GM18858 (cell line): ENCODE measurements at regions not wholly inside any gene's neighbourhood (a gene's known extent, or its start where the extent isn't known, plus 50 kb on each side); places are given as distances from the start of the nearest gene placed in this dataset.
A peak's percentile ranks its signal among the peaks of the same experiment; 100 is the strongest.

Experiments
- ATAC-seq: cut with Tn5 transposase; IDR thresholded peaks from one replicate; pipeline ENCODE4 v1.9.1; 2021; ENCODE audit not compliant: unreplicated experiment

DNA sequence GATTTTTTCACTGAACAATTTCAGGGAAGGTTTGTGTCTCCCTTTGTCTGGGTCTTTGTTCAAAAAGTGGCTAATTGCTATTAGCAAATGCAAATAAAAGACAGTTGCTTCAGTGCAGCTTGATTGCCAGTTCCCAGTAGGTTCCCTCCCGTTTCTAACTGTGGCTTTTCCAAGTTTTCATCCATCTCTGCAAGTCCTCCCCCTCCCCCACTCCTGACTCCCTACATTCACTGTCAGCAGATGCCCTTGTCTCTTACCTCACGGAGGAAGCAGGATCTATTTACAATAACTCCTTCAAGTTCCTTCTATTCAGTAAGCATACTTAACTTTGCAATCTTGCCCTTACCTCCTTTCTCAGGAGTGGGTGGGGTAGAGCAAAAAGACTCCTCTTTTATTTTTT, 55.4 kb upstream of the SCEL start:
- no peak for ATAC-seq

- no peak for ATAC-seq
Measured at GRCh38 chr13:77479326-77479725, 56.2 kb upstream of the SCEL start.

DNA sequence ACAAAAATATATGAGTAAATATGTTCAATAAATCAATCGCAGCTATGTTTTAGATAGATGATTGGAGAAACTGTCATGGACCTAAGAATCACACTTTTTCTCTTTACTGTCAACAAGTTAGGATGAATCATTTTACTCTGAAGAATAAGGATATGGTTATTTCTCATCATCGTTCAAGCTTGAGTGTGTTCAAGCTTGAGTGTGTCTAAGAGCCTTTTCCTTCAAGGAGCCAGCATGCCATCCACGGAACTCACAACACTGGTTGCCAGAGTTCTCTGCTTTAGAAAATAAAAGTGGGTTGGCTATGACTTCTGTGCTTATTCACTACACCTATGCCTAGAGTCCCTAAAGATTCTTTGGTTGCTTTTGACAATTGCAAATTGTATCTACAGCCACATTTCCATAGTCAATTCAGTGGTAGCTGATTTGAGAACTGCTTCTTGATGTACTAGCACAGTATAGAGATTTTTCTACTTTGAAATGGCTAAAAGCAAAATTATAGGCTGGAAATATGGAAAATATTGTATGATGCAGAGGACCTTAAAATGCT, 58.1 kb upstream of the SCEL start:
- no peak for ATAC-seq

DNA sequence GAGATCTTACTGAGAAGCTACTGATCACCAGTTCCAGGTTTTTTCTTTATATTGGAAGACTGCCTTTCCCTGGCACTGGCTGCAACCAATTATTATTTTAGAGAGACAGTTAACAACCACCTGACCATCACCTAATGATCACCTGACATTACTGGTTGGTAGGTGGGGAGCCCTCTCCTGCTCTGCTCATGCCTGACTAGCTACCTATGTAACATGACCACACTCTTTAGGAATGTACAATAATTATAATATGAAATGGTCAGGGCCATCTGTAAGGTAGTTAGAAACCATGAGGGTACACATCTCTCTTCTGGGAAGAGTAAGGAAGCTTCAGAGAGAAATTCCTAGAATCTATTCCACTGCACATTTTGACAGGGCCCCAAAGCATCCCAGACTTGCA, 59.0 kb upstream of the SCEL start:
- no peak for ATAC-seq

DNA sequence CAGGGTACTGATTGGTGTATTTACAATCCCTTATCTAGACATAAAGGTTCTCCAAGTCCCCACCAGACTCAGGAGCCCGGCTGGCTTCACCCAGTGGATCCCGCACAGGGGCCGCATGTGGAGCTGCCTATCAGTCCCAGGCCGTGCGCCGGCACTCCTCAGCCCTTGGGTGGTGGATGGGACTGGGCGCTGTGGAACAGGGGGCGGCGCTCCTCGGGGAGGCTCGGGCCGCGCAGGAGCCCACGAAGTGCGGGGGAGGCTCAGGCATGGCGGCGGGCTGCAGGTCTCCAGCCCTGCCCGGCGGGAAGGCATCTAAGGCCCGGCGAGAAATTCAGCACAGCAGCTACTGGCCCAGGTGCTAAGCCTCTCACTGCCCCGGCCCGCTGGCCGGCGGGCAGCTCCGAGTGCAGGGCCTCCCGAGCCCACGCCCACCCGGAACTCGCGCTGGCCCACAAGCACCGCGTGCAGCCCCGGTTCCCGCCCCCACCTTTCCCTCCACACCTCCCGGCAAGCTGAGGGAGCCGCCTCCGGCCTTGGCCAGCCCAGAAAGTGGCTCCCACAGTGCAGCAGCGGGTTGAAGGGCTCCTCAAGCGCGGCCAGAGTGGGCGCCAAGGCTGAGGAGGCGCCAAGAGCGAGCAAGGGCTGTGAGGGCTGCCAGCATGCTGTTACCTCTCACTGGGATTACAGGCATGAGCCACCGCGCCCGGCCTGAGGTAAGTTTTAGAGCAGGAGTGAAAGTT, 60.0 kb upstream of the SCEL start:
- ATAC-seq, result no peak

GRCh38 chr13:77470986-77471385, 64.5 kb upstream of the SCEL start:
- no peak for ATAC-seq

DNA sequence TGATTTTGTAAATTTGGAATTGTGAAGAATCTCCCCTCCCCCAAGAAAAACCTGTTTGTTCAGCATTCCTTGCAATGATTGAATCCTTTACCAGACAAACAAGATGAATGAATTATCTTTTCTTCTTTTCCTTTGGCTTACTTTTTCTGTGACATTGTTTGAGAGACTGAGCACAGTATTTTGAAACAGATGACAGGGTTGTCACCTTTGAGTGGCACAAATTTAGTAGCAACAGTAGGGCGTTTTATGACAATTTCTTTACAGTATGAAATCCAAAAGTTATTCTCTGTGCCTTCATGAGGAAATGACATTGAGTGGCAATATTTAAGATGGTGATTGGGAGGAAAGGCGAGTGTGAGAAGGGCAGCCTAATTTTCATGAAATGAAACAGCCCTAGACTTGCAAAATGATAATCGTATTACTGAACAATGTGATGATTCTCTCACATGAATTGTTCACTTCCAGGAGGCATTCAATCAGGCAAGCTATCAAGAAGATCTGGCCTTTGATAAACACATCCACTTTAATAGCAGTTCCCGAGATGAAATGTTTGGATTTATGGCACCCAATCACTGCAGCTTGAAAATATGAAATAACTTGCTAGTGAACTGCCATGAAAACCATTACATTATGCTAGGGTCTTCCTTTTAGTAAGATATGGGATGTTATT, 68.6 kb upstream of the SCEL start:
- ATAC-seq, result no peak

- ATAC-seq, result no peak
Measured at GRCh38 chr13:77465603-77466195, 69.8 kb upstream of the SCEL start.

- ATAC-seq, result peak; percentile 82
Measured at GRCh38 chr13:77460195-77460594, 75.3 kb upstream of the SCEL start.

DNA sequence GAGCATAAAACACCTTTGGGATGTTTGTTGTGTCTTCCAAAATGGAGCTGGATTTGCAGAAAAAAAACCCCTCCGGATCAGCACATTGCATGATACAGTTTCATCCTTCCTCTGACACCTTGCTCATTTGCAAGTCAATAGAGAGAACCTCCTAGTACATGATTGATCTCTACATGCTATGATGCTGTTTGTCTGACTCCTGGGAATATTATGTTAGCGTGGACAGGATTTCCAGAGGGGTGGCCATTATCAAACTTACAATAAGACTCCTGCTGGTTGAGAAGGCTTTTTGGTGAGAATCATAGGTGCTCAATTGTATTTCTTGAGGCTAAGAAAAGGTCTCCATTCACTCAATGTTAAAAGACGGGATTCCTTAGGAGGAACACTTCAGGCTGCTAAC, 75.9 kb upstream of the SCEL start:
- no peak for ATAC-seq

DNA sequence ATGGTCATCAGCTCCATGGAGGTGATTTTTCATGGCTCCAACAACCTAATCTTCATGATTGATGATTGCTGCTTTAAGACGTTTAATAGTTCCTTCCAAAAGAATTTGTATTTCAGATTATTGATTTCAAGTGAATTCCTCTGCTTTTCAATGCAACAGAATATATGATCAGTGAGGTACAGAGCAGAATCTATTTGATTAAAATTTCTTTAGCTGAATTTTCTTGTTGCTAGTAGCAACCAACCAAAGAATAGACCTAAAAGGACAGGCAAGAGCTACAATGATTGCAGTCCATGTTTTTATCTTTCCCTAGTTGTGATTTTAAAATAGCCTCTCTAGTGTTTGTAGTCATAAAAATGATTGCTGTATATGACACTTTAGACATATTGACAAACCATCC, 76.8 kb upstream of the SCEL start:
- no peak for ATAC-seq

DNA sequence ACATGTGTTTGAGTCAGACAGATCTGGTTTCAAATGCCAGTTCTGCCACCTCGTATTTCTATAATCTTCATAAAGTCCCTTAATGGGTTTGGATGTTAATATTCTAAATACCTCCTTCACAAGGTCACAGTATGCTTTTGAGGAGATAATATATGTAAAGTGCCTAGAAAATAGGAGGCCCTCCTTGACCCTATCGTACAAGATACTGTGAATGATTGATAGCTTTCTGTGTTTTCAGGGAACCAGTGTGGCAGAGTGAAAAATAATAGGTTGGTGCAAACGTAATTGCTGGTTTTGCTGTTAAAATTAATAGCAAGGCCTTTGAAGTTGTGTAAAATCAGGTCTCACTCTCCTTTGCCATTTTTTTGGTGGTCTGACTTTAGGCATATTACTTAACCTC, 77.5 kb upstream of the SCEL start:
- ATAC-seq, result no peak

DNA sequence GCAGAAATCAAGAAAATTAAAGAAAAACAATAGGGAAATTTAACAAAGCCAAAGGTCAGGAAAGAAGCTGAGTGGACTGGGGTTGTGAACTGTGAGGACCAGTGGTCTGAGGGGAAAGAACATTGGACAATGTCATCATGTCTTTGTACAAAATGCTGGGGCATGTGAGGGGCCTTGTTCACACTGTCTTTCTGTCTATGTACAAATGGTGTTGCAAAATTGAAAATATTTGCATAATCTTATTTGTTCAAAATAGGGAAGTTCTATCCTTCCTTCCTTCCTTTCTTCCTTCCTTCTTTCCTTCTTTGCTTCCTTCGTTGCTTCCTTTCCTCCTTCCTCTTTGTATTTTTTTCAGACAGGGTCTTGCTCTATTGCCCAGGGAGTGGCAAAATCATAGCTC, 79.2 kb upstream of the SCEL start:
- no peak for ATAC-seq

GRCh38 chr13:77449265-77449664, 86.2 kb upstream of the SCEL start:
- no peak for ATAC-seq

- no peak for ATAC-seq
Measured at GRCh38 chr13:77448689-77449088, 86.8 kb upstream of the SCEL start.

- ATAC-seq, result no peak
Measured at GRCh38 chr13:77443511-77443910, 92.0 kb upstream of the SCEL start.

DNA sequence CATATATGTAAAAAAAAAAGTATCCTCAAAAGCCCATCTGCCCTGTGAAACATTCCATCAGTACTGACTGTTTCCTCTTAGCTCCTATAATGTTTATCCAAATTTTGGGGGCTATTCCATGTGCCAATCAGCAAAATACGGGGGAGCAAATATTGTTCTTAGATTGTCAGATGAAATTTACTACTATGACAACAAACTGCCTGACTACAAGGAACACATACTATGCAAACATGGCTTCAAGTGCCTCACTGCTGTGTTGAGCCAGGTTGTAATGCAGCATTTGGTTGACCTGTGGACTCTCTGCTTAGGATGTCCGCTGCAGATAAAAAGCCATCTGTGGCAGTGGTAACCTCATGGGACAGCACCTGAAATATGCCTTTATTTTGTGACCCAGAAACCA, 98.2 kb upstream of the SCEL start:
- ATAC-seq, result no peak

GRCh38 chr13:77434289-77434688, 101.2 kb upstream of the SCEL start:
- ATAC-seq, result no peak

DNA sequence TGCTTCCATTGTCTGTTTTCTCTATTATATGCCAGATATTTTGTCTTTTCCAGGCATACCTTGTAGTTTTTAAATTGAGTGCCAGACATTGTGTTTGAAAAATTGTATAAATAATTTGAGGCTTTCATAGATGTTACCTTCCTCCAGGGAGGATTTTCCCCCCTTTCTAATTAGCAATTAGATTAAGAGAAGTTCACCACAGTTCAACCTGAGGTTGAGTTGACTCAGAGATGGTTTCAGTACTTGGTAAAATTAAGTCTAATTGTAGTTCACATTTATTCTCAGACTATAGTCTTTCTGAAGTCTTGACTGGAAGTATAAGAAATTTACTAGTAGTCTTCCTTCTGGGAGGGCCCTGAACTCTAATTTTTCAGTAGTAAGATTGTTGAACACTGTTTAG, 104.1 kb upstream of the SCEL start:
- no peak for ATAC-seq

DNA sequence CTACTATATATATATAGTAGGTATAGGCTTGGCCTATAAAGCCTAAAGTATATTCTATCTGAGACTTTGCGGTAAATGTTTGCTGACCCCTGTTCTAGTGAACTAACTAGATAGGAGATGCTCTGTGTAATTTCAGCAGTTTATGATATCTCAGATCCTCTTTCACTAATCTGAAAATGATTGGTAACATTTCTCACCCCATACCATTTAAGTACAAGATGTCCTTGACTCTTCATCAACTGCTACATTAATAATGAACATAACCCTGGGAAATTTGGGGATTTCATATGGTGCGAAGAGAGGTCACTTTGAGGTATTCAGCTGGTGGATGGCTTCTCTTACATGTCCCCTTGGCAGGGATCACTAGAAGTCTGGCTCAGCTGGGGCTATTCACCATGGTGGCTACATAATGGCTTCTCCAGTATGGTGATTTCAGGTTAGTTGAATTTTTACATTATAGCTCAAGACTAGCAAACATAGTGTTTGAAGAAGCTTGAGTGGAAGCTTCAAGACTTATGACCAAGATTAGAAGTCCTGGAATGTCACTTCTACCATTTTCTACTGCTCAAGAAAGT, 103.6 kb upstream of the MYCBP2 start:
- peak; percentile 39 for ATAC-seq

DNA sequence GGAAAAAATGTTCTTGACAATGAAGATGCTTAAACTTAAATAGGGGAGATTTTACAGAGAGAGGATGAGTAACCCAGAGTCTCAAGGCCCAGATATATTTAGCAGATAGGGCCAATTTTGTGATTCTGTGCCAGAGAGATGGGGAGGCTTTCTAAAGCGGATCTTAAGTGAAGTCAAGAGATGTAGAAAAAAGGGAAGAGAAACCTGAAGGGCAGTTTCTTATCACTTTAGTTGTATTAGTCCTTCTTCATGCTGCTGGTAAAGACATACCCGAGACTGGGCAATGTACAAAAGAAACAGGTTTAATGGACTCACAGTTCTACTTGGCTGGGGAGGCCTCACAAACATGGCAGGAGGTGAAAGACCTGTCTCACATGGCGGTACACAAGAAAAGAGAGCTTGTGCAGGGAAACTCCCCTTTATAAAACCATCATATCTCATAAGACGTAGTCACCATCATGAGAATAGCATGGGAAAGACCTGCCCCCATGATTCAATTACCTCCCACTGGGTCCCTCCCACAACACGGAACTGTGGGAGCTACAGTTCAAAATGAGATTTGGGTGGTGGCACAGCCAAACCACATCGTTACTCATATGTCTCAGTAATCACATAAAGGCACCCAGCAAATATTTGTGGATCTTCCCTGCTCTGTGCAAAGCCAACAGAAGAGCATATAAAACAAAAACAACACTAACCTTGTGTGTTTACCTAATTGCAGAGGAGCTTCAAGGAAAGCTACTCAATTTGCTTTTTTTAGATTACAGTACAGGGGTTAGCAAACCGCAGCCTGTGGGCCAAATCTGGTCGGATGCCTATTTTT, 102.6 kb upstream of the MYCBP2 start:
- ATAC-seq, result peak; percentile 72
